B cell (primary cell): ENCODE measurements at regions not wholly inside any gene's neighbourhood (a gene's known extent, or its start where the extent isn't known, plus 50 kb on each side); places are given as distances from the start of the nearest gene placed in this dataset.

Source experiments
- ATAC-seq: fragments of 200-7000 bp; cut with Tn5 transposase; one replicate; pipeline ENCODE4 v1.10.0; 2021; ENCODE audit warnings: low read depth, mild to moderate bottlenecking, moderate number of reproducible peaks, moderate library complexity
- CTCF ChIA-PET: fragments of 350-600 bp; sonication (Branson Sonifier 250); formaldehyde crosslinking; loops from one replicate; lab custom pipeline; 2021; ENCODE audit warnings: antibody characterized with exemption, inconsistent platforms; lab: Charles Lee
- POLR2A ChIA-PET: fragments of 350-600 bp; sonication (Branson Sonifier 250); formaldehyde crosslinking; loops from one replicate; lab custom pipeline; 2021; ENCODE audit warnings: antibody characterized with exemption; lab: Charles Lee
- DNase-seq: peaks from one replicate; pipeline ENCODE4 v3.0.0; 2013
- H2AFZ ChIP-seq: 2 replicates; pipeline ENCODE4 v1.6.1; 2012; ENCODE audit warnings: mild to moderate bottlenecking, low read depth, low read length; ENCODE audit not compliant: insufficient read depth, poor library complexity, severe bottlenecking
- H3K27ac ChIP-seq, 2 donors: 1 replicate in 1 of 2; 2 replicates in 1 of 2; pipeline ENCODE4 v1.5.1; 2012 to 2013; ENCODE audit warnings: low read length in 2 of 2, mild to moderate bottlenecking in 2 of 2, moderate library complexity in 1 of 2
- H3K27me3 ChIP-seq, 4 experiments: fragments of 200-600 bp in 1 of 4; sonication (generic) in 1 of 4; replicated peaks in 1 of 4; 1 replicate in 2 of 4; 2 replicates in 2 of 4; pipeline versions ENCODE4 v1.6.1 to v1.7.0; 2013 to 2016; ENCODE audit warnings: low read length in 3 of 4, mild to moderate bottlenecking in 2 of 4, mixed read lengths in 1 of 4, moderate library complexity in 1 of 4; ENCODE audit not compliant: insufficient read depth in 4 of 4, control insufficient read depth in 3 of 4; ENCODE audit errors: control extremely low read depth in 1 of 4
- H3K36me3 ChIP-seq, 2 experiments: replicated peaks in 1 of 2; 1 replicate in 1 of 2; 2 replicates in 1 of 2; pipeline versions ENCODE4 v1.6.1 to v1.7.1; 2013; ENCODE audit warnings: low read length in 1 of 2; ENCODE audit not compliant: insufficient read depth in 2 of 2, control insufficient read depth in 1 of 2; ENCODE audit errors: control extremely low read depth in 1 of 2, extremely low read depth in 1 of 2
- H3K4me1 ChIP-seq, 2 donors: fragments of 200-600 bp in 1 of 2; sonication (generic) in 1 of 2; 1 replicate in 1 of 2; 2 replicates in 1 of 2; pipeline versions ENCODE4 v1.5.1 to v1.6.1; 2013 to 2017; ENCODE audit warnings: low read length in 2 of 2; ENCODE audit not compliant: control insufficient read depth in 2 of 2, insufficient read depth in 2 of 2
- H3K4me2 ChIP-seq: replicated peaks from 2 replicates; pipeline ENCODE3; 2012; ENCODE audit warnings: mild to moderate bottlenecking, low read depth, low read length; ENCODE audit not compliant: poor library complexity, severe bottlenecking
- H3K4me3 ChIP-seq, 5 experiments: fragments of 200-600 bp in 1 of 5; sonication (generic) in 1 of 5; 1 replicate in 3 of 5; 2 replicates in 2 of 5; pipeline versions ENCODE4 v1.5.1 to v1.7.0; 2011 to 2016; ENCODE audit warnings: low read length in 4 of 5, mild to moderate bottlenecking in 4 of 5, low read depth in 2 of 5, control low read depth in 1 of 5, moderate library complexity in 1 of 5; ENCODE audit not compliant: insufficient read depth in 1 of 5; ENCODE audit errors: control extremely low read depth in 1 of 5, extremely low read depth in 1 of 5
- H3K79me2 ChIP-seq: fragments of 200-600 bp; sonication (generic); one replicate; pipeline ENCODE4 v1.6.0; 2016; ENCODE audit warnings: low read length; ENCODE audit not compliant: control insufficient read depth, insufficient read depth
- H3K9ac ChIP-seq: fragments of 200-600 bp; sonication (generic); 2 replicates; pipeline ENCODE4 v1.6.1; 2017; ENCODE audit warnings: mild to moderate bottlenecking, low read length, moderate library complexity
- H3K9me3 ChIP-seq, 3 donors: one replicate each; pipeline versions ENCODE4 v1.6.1 to v1.7.1; 2013; ENCODE audit warnings: low read length in 2 of 3; ENCODE audit not compliant: control insufficient read depth in 2 of 3, insufficient read depth in 1 of 3; ENCODE audit errors: control extremely low read depth in 1 of 3
- H4K20me1 ChIP-seq: 2 replicates; pipeline ENCODE4 v1.6.0; 2012; ENCODE audit warnings: mild to moderate bottlenecking, low read length; ENCODE audit not compliant: insufficient read depth, control insufficient read depth, poor library complexity, severe bottlenecking
- H3K27ac Mint-ChIP-seq: one replicate; pipeline ENCODE4 v1.8.0; 2021; ENCODE audit warnings: mixed read lengths
- H3K27me3 Mint-ChIP-seq: one replicate; pipeline ENCODE4 v1.8.0; 2021; ENCODE audit warnings: mixed read lengths
- H3K4me1 Mint-ChIP-seq: one replicate; pipeline ENCODE4 v1.8.0; 2021; ENCODE audit warnings: mixed read lengths
- H3K4me3 Mint-ChIP-seq: one replicate; pipeline ENCODE4 v1.8.0; 2021; ENCODE audit warnings: mixed read lengths
- H3K9me3 Mint-ChIP-seq: one replicate; pipeline ENCODE4 v1.8.0; 2022; ENCODE audit warnings: mixed read lengths; ENCODE audit not compliant: insufficient read depth
- EZH2 ChIP-seq: IDR thresholded peaks from 2 replicates; pipeline ENCODE4 v1.6.1; 2012; ENCODE audit warnings: borderline replicate concordance, low read depth, mild to moderate bottlenecking, moderate library complexity, low read length; ENCODE audit not compliant: insufficient read depth, poor library complexity, severe bottlenecking
- WGBS: methylation state at CpG from one replicate; pipeline ENCODE4 v1.1.5; 2013; ENCODE audit warnings: missing lambda C conversion rate; ENCODE audit not compliant: insufficient coverage; 5-methylcytosine and 5-hydroxymethylcytosine counted together
- intact Hi-C: fragments of 100-400 bp; cut with micrococcal nuclease; formaldehyde crosslinking; loops from one replicate; pipeline ENCODE4 v1.10.0; 2022
- TF ChIP-seq, protein P1 (sequence below): fragments of 200-600 bp; IDR thresholded peaks from one replicate; pipeline ENCODE4 v1.8.0; 2022; ENCODE audit warnings: antibody characterized with exemption, mild to moderate bottlenecking

DNA sequence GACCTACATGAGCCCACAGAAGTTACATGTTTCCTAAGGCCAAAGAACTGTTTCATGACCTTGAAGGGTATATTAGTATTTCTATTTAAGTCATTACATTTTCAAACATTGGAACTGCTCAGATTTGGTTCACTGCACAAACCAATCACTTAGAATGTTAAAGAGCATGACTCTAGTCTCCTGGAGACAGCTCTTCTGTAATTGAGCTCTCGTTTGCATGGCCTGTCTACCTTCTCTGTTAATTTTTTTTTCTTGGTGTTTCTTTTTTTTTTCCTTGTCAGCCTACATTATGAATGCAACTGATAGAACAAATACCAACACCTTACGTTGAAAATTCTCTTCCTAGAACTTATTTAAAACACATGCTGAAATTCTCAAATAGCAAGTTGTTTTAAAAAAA lies 860.2 kb upstream of the MAP3K7 start:
- Histone ChIP-seq H3K4me2 (no peak overlapping the region), H3K4me3 (no peak overlapping the region), H3K9me3 (no peaks in the 10 kb centered on the region), H4K20me1 (no peaks in the 10 kb centered on the region), H3K27ac (no peak overlapping the region), H3K9ac (no peak overlapping the region), H3K27me3 (no peaks in the 10 kb centered on the region), H3K36me3 (no peaks in the 10 kb centered on the region), H2AFZ (no peak overlapping the region), H3K4me1 (no peaks in the 10 kb centered on the region), H3K79me2 (no peaks in the 10 kb centered on the region)
- no peak for TF ChIP-seq EZH2
- TF ChIP-seq, protein P1, sequence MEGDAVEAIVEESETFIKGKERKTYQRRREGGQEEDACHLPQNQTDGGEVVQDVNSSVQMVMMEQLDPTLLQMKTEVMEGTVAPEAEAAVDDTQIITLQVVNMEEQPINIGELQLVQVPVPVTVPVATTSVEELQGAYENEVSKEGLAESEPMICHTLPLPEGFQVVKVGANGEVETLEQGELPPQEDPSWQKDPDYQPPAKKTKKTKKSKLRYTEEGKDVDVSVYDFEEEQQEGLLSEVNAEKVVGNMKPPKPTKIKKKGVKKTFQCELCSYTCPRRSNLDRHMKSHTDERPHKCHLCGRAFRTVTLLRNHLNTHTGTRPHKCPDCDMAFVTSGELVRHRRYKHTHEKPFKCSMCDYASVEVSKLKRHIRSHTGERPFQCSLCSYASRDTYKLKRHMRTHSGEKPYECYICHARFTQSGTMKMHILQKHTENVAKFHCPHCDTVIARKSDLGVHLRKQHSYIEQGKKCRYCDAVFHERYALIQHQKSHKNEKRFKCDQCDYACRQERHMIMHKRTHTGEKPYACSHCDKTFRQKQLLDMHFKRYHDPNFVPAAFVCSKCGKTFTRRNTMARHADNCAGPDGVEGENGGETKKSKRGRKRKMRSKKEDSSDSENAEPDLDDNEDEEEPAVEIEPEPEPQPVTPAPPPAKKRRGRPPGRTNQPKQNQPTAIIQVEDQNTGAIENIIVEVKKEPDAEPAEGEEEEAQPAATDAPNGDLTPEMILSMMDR, result no peak
- ChIA-PET CTCF (interaction anchor here (0.6 kb wide), 1 partner anchor 61 kb away, joined by 3 read pairs; no protein-coding TSS in a partner anchor), POLR2A (no interaction called here)
- H3K9me3 Mint-ChIP-seq, result no peaks in the 10 kb centered on the region
- H3K27ac Mint-ChIP-seq, result no peak overlapping the region
- H3K27me3 Mint-ChIP-seq, result no peaks in the 10 kb centered on the region
- ATAC-seq (no peak), DNase-seq (no peak)
- intact Hi-C loops, result no loop called here
- WGBS, result no CpG with 5 or more reads among the region's 2 CpGs
- no peaks in the 10 kb centered on the region for H3K4me1 Mint-ChIP-seq
- H3K4me3 Mint-ChIP-seq, result no peak overlapping the region

DNA sequence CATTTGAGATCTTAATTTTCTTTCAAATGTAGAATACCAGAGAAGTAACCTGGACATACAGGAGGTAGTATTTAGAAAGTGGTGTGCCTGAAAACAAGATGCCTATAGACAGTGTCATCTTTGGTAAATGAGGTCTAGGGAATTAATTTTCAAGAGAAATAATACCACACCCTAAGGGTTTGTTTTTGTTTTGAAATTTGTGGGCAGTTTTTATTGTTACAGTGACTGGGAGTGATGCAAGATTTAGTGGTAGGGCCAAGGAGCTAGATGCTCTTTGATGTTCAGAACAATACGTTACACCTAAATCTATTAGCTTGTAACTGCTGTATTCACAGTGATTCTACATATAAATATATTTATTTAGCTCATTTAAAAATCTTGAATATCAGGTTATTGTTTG lies 856.5 kb upstream of the MAP3K7 start:
- WGBS, result no CpG with 5 or more reads among the region's 1 CpG
- Histone ChIP-seq H3K79me2 (no peaks in the 10 kb centered on the region), H3K4me1 (no peaks in the 10 kb centered on the region), H3K4me2 (no peak overlapping the region), H3K9ac (no peak overlapping the region), H4K20me1 (no peaks in the 10 kb centered on the region), H3K4me3 (no peak overlapping the region), H2AFZ (no peak overlapping the region), H3K27me3 (no peaks in the 10 kb centered on the region), H3K9me3 (no peaks in the 10 kb centered on the region), H3K36me3 (no peaks in the 10 kb centered on the region), H3K27ac (no peak overlapping the region)
- ChIA-PET CTCF (no interaction called here), POLR2A (no interaction called here)
- Mint-ChIP-seq H3K4me3 (no peak overlapping the region), H3K27me3 (no peaks in the 10 kb centered on the region), H3K9me3 (no peaks in the 10 kb centered on the region), H3K27ac (no peak overlapping the region), H3K4me1 (no peaks in the 10 kb centered on the region)
- DNase-seq (no peak), ATAC-seq (no peak)
- TF ChIP-seq EZH2, result no peak
- TF ChIP-seq, protein P1, result no peak
- intact Hi-C loops, result no loop called here
